ENCODE measurements at regions not wholly inside any gene's neighbourhood (a gene's known extent, or its start where the extent isn't known, plus 50 kb on each side); places are given as distances from the start of the nearest gene placed in this dataset.

DNA sequence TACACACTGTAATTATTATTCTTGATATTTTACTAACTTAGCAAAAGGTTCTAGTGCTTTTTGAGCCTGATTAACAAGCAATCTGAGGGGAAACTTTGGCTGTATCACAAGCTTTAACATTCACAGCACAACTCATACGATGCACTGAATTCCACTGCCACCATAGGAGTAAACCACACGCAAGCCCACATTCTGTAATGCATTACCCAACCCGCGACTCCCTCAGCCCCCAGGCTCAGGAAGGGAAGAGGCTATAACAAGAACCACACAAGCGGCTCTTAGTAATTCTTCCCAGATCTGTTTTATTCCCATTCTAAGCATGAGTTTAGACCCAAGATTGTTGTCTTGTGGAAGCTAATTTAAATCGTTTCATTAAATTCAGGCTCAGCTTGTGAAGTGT, 138.5 kb upstream of the TBL1X start:
- H3F3A ChIP-seq (ENCODE audit: insufficient read depth), result no peaks in the 10 kb centered on the region
- H3K9me2 ChIP-seq (replicated peaks; ENCODE audit: insufficient read depth, low read length), result no peaks in the 10 kb centered on the region
- no peaks in the 10 kb centered on the region for H3K27me3 ChIP-seq (ENCODE audit: low read length)
- no peaks in the 10 kb centered on the region for H3K9me3 ChIP-seq (ENCODE audit: insufficient read depth, low read length)
- no peaks in the 10 kb centered on the region for H4K20me1 ChIP-seq (ENCODE audit: low read depth, low read length)
- H3K4me3 ChIP-seq (ENCODE audit: insufficient read depth, low read length, poor library complexity, severe bottlenecking), result no peak overlapping the region
- H2AFZ ChIP-seq (ENCODE audit: low read depth, low read length, severe bottlenecking), result no peak overlapping the region
- H3K79me2 ChIP-seq (ENCODE audit: insufficient read depth, low read length), result no peaks in the 10 kb centered on the region
- no peaks in the 10 kb centered on the region for H3K36me3 ChIP-seq (ENCODE audit: low read length)
- H3K27ac ChIP-seq (ENCODE audit: low read depth, low read length), result no peak overlapping the region
- H3K4me2 ChIP-seq (ENCODE audit: low read depth, low read length, poor library complexity, severe bottlenecking), result no peak overlapping the region
- no peak overlapping the region for H3K9ac ChIP-seq (ENCODE audit: low read length)
- TF ChIP-seq EZH2phosphoT487 (conservative IDR thresholded peaks at IDR 0.05; ENCODE audit: low read length) (no peak), CTCF (IDR thresholded peaks at IDR 0.05; ENCODE audit: insufficient read depth, low read length, poor library complexity, severe bottlenecking) (no peak)

DNA sequence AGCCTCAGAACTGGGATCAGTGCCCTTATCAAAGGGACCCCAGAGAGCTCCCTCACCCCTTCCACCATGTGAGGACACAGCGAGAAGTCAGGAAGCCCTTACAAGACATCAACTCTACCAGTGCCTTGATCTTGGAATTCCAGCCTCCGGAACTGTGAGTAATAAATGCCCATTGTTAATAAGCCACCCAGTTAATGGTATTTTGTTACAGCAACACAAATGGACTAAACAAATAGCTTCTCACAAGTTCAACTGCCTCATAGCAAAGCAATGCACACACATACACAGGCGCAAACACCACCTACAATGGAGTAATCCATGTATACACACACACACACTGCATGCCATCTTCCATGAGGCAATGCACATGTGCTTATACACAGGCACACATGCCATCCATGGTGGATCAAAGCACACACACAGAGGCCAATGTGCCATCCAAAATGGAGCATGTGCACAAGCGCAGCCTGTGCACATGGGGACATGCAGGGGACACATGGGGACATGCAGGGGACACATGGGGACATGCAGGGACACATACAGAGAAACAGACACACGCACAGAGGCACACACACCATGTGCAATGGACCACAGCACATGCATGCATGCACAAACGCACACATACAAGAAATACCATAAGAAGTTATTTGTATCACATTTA, 137.6 kb upstream of the TBL1X start:
- TF ChIP-seq CTCF (IDR thresholded peaks at IDR 0.05; ENCODE audit: insufficient read depth, low read length, poor library complexity, severe bottlenecking) (no peak), EZH2phosphoT487 (conservative IDR thresholded peaks at IDR 0.05; ENCODE audit: low read length) (no peak)
- Histone ChIP-seq H3K9ac (ENCODE audit: low read length) (no peak overlapping the region), H2AFZ (ENCODE audit: low read depth, low read length, severe bottlenecking) (no peak overlapping the region), H4K20me1 (ENCODE audit: low read depth, low read length) (no peaks in the 10 kb centered on the region), H3K9me2 (replicated peaks; ENCODE audit: insufficient read depth, low read length) (no peaks in the 10 kb centered on the region), H3K9me3 (ENCODE audit: insufficient read depth, low read length) (no peaks in the 10 kb centered on the region), H3F3A (ENCODE audit: insufficient read depth) (no peaks in the 10 kb centered on the region), H3K27ac (ENCODE audit: low read depth, low read length) (no peak overlapping the region), H3K4me3 (ENCODE audit: insufficient read depth, low read length, poor library complexity, severe bottlenecking) (no peak overlapping the region), H3K4me2 (ENCODE audit: low read depth, low read length, poor library complexity, severe bottlenecking) (no peak overlapping the region), H3K79me2 (ENCODE audit: insufficient read depth, low read length) (no peaks in the 10 kb centered on the region), H3K36me3 (ENCODE audit: low read length) (no peaks in the 10 kb centered on the region), H3K27me3 (ENCODE audit: low read length) (no peaks in the 10 kb centered on the region)

- no peaks in the 10 kb centered on the region for H3K27me3 ChIP-seq (ENCODE audit: low read length)
- no peak overlapping the region for H3K27ac ChIP-seq (ENCODE audit: low read depth, low read length)
- H3K9me2 ChIP-seq (replicated peaks; ENCODE audit: insufficient read depth, low read length), result no peaks in the 10 kb centered on the region
- no peak overlapping the region for H3K4me2 ChIP-seq (ENCODE audit: low read depth, low read length, poor library complexity, severe bottlenecking)
- no peak overlapping the region for H3K4me3 ChIP-seq (ENCODE audit: insufficient read depth, low read length, poor library complexity, severe bottlenecking)
- no peak overlapping the region for H3K9ac ChIP-seq (ENCODE audit: low read length)
- no peaks in the 10 kb centered on the region for H4K20me1 ChIP-seq (ENCODE audit: low read depth, low read length)
- no peaks in the 10 kb centered on the region for H3K36me3 ChIP-seq (ENCODE audit: low read length)
- no peaks in the 10 kb centered on the region for H3K9me3 ChIP-seq (ENCODE audit: insufficient read depth, low read length)
- H3F3A ChIP-seq (ENCODE audit: insufficient read depth), result no peaks in the 10 kb centered on the region
- TF ChIP-seq CTCF (IDR thresholded peaks at IDR 0.05; ENCODE audit: insufficient read depth, low read length, poor library complexity, severe bottlenecking), result no peak
- no peak for TF ChIP-seq EZH2phosphoT487 (conservative IDR thresholded peaks at IDR 0.05; ENCODE audit: low read length)
- no peaks in the 10 kb centered on the region for H3K79me2 ChIP-seq (ENCODE audit: insufficient read depth, low read length)
- H2AFZ ChIP-seq (ENCODE audit: low read depth, low read length, severe bottlenecking), result no peak overlapping the region
These were observed 137.1 kb upstream of the TBL1X start for GRCh38 chrX:9327747-9328145.

Measured in SU-DHL-6 (cell line).